Lower lobe of right lung (tissue), 2 donors: ENCODE measurements at regions not wholly inside any gene's neighbourhood (a gene's known extent, or its start where the extent isn't known, plus 50 kb on each side); places are given as distances from the start of the nearest gene placed in this dataset.

ENCODE experiments used
- ATAC-seq, 2 donors: fragments of 200-7000 bp; cut with Tn5 transposase; one replicate each; pipeline ENCODE4 v1.9.1; 2020 to 2022; ENCODE audit warnings: mild to moderate bottlenecking in 2 of 2, moderate library complexity in 2 of 2
- DNase-seq: peaks from one replicate; pipeline ENCODE4 v3.0.0-alpha.2; 2020
- H3K27ac ChIP-seq: fragments of 200-600 bp; one replicate; pipeline ENCODE4 v1.8.0; 2022
- H3K27me3 ChIP-seq: fragments of 200-600 bp; one replicate; pipeline ENCODE4 v1.8.0; 2022; ENCODE audit warnings: low read depth
- H3K36me3 ChIP-seq: fragments of 200-600 bp; one replicate; pipeline ENCODE4 v1.8.0; 2022; ENCODE audit warnings: mild to moderate bottlenecking
- H3K4me1 ChIP-seq: fragments of 200-600 bp; one replicate; pipeline ENCODE4 v1.8.0; 2022
- H3K4me3 ChIP-seq: fragments of 200-600 bp; one replicate; pipeline ENCODE4 v1.8.0; 2022; ENCODE audit warnings: mild to moderate bottlenecking
- H3K9me3 ChIP-seq: fragments of 200-600 bp; one replicate; pipeline ENCODE4 v1.8.0; 2022
- CTCF ChIP-seq: fragments of 200-600 bp; IDR thresholded peaks from one replicate; pipeline ENCODE4 v1.8.0; 2022; ENCODE audit warnings: antibody characterized with exemption, mild to moderate bottlenecking
- intact Hi-C: fragments of 100-400 bp; cut with DNase I; formaldehyde crosslinking; loops from one replicate; pipeline ENCODE4 v1.11.0; 2022
- donor health status: DM: no; HTN: yes; CAD: no; lungs with severe emphysema.

GRCh38 chr21:35791541-35792325, 268.6 kb downstream of the SETD4 start:
- H3K36me3 ChIP-seq = no peaks in the 10 kb centered on the region
- H3K27me3 ChIP-seq = no peaks in the 10 kb centered on the region
- no peak overlapping the region for H3K27ac ChIP-seq
- no peak for DNase-seq
- intact Hi-C loops = no loop called here
- H3K4me3 ChIP-seq = no peak overlapping the region
- no peak for ATAC-seq
- no peak for TF ChIP-seq CTCF
- no peaks in the 10 kb centered on the region for H3K4me1 ChIP-seq
- no peaks in the 10 kb centered on the region for H3K9me3 ChIP-seq

- Histone ChIP-seq H3K4me3 (no peak overlapping the region), H3K27me3 (no peaks in the 10 kb centered on the region), H3K27ac (no peak overlapping the region), H3K9me3 (no peaks in the 10 kb centered on the region), H3K36me3 (no peaks in the 10 kb centered on the region), H3K4me1 (no peaks in the 10 kb centered on the region)
- intact Hi-C loops = no loop called here
- ATAC-seq (no peak), DNase-seq (no peak)
- TF ChIP-seq CTCF = no peak
These were observed 276.6 kb downstream of the SETD4 start for GRCh38 chr21:35783721-35784120.

GRCh38 chr21:35782667-35783066, 277.7 kb downstream of the SETD4 start:
- DNase-seq = no peak
- Histone ChIP-seq H3K4me3 (no peak overlapping the region), H3K27ac (no peak overlapping the region), H3K27me3 (no peaks in the 10 kb centered on the region), H3K9me3 (no peaks in the 10 kb centered on the region), H3K4me1 (no peaks in the 10 kb centered on the region), H3K36me3 (no peaks in the 10 kb centered on the region)
- intact Hi-C loops = no loop called here
- TF ChIP-seq CTCF = no peak
- ATAC-seq = no peak

GRCh38 chr21:35780983-35781382, 279.3 kb downstream of the SETD4 start:
- ATAC-seq = no peak
- no peak overlapping the region for H3K4me3 ChIP-seq
- intact Hi-C loops = no loop called here
- H3K4me1 ChIP-seq = no peaks in the 10 kb centered on the region
- H3K9me3 ChIP-seq = no peaks in the 10 kb centered on the region
- TF ChIP-seq CTCF = no peak
- no peak for DNase-seq
- no peaks in the 10 kb centered on the region for H3K27me3 ChIP-seq
- H3K36me3 ChIP-seq = no peaks in the 10 kb centered on the region
- no peak overlapping the region for H3K27ac ChIP-seq

DNA sequence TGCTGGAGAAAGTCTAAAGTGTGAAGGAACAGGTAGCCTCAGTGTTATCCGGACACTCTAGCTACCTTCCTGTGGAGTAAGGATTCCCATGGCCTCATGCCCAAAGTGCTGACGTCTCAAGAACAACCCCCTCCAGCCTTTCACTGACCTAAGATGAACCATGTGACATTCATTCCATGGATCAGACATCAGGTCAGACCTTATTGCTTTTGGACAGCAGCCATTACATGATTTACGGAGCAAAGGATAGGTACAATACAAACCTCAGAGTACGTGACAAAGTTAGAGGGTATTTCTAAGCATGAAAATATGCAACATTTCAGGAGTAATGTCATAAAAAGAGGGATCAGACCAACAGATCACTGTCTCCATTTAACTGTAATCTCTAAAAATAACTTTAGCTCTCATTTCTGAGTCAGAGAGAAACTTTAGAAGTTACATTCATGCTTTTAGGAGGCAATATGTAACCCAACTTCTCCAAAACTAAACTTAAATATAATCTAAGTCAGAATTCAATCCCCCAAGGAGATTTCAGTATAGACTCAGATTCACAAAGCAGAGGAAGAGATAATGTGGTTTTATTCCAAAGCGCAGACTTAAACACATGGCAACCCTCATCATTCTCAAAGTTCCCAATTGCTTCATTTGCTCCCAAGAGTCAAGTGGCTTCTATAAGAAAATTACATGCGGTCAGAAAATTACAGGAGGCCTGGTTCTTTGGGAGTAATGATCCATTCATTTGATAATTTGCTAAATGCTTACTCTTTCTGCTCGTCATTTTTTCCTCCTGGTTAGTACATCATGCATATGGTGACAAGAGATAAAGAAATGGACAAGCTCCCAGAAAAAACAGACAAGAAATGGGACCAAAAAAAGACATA, 280.4 kb downstream of the SETD4 start:
- Histone ChIP-seq H3K4me1 (no peaks in the 10 kb centered on the region), H3K36me3 (no peaks in the 10 kb centered on the region), H3K27ac (no peak overlapping the region), H3K9me3 (no peaks in the 10 kb centered on the region), H3K4me3 (no peak overlapping the region), H3K27me3 (no peaks in the 10 kb centered on the region)
- no peak for ATAC-seq
- DNase-seq = no peak
- intact Hi-C loops = no loop called here
- no peak for TF ChIP-seq CTCF
